H1 (cell line): ENCODE measurements at regions not wholly inside any gene's neighbourhood (a gene's known extent, or its start where the extent isn't known, plus 50 kb on each side); places are given as distances from the start of the nearest gene placed in this dataset.

Source experiments
- BRCA1 ChIP-seq: IDR thresholded peaks from 2 replicates; pipeline ENCODE4 v1.6.1; 2012; ENCODE audit warnings: low read depth, low read length, improper control_type of control experiment
- EGR1 ChIP-seq: IDR thresholded peaks from 2 replicates; pipeline ENCODE4 v1.6.1; 2011; ENCODE audit warnings: low read depth, low read length, borderline replicate concordance
- EP300 ChIP-seq, 2 experiments: IDR thresholded peaks; 1 replicate in 1 of 2; 2 replicates in 1 of 2; pipeline ENCODE4 v1.6.1; 2011 to 2012; ENCODE audit warnings: low read depth in 2 of 2, low read length in 2 of 2, mild to moderate bottlenecking in 2 of 2, borderline replicate concordance in 1 of 2, inconsistent platforms in 1 of 2, moderate library complexity in 1 of 2
- EZH2 ChIP-seq: fragments of 200-600 bp; sonication (generic); IDR thresholded peaks from 2 replicates; pipeline ENCODE4 v1.7.1; 2012; ENCODE audit warnings: low read depth, mild to moderate bottlenecking, moderate library complexity, low read length, inconsistent platforms; ENCODE audit not compliant: severe bottlenecking
- JUND ChIP-seq: IDR thresholded peaks from 2 replicates; pipeline ENCODE4 v1.6.1; 2011; ENCODE audit warnings: mild to moderate bottlenecking, improper control_type of control experiment, low read length
- KDM1A ChIP-seq: fragments of 200-600, 300-600 bp; sonication (generic); IDR thresholded peaks from 2 replicates; pipeline ENCODE4 v1.7.1; 2016; ENCODE audit warnings: mild to moderate bottlenecking, low read length, borderline replicate concordance
- MAFK ChIP-seq: IDR thresholded peaks from 2 replicates; pipeline ENCODE4 v1.6.1; 2012; ENCODE audit warnings: low read depth, mild to moderate bottlenecking, improper control_type of control experiment, low read length
- NRF1 ChIP-seq: IDR thresholded peaks from 2 replicates; pipeline ENCODE4 v1.6.1; 2011; ENCODE audit warnings: mild to moderate bottlenecking, low read depth, low read length, improper control_type of control experiment
- SAP30 ChIP-seq: fragments of 300-600 bp; sonication (generic); IDR thresholded peaks from 2 replicates; pipeline ENCODE4 v1.7.1; 2012; ENCODE audit warnings: low read length, moderate library complexity, mild to moderate bottlenecking, inconsistent platforms; ENCODE audit not compliant: insufficient read depth, insufficient replicate concordance
- SP1 ChIP-seq: IDR thresholded peaks from 2 replicates; pipeline ENCODE4 v1.6.1; 2011; ENCODE audit warnings: low read depth, low read length
- TAF1 ChIP-seq: IDR thresholded peaks from 2 replicates; pipeline ENCODE4 v1.6.1; 2011; ENCODE audit warnings: mild to moderate bottlenecking, low read depth, low read length
- YY1 ChIP-seq: IDR thresholded peaks from 2 replicates; pipeline ENCODE4 v1.6.1; 2011; ENCODE audit warnings: low read depth, mild to moderate bottlenecking, low read length
- TF ChIP-seq, protein P1 (sequence below), 3 experiments: IDR thresholded peaks; 1 replicate in 2 of 3; 2 replicates in 1 of 3; pipeline versions ENCODE4 v1.5.1 to v1.6.1; 2011; ENCODE audit warnings: low read length in 3 of 3, mild to moderate bottlenecking in 3 of 3, inconsistent platforms in 2 of 3, low read depth in 1 of 3, moderate library complexity in 1 of 3; ENCODE audit not compliant: insufficient read depth in 1 of 3; ENCODE audit errors: control extremely low read depth in 1 of 3

DNA sequence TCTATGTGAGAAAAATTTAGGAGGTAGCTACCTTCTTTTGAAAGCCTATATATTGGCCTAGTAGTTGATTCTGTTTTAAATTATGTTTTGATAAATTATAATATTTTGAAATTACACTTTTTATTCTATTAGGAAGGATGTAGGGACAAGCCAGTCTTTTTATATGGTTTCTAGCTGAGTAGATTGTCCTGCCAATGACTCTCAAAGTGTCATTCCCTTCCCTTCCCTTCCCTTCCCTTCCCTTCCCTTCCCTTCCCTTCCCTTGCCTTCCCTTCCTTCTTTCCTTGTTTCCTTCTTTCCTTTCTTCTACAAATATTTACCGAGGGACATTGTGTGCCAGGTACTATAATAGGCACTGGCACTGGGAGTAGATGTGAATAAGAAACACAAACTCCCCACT is 99.7 kb upstream of the HDAC9 start:
- TF ChIP-seq, protein P1, sequence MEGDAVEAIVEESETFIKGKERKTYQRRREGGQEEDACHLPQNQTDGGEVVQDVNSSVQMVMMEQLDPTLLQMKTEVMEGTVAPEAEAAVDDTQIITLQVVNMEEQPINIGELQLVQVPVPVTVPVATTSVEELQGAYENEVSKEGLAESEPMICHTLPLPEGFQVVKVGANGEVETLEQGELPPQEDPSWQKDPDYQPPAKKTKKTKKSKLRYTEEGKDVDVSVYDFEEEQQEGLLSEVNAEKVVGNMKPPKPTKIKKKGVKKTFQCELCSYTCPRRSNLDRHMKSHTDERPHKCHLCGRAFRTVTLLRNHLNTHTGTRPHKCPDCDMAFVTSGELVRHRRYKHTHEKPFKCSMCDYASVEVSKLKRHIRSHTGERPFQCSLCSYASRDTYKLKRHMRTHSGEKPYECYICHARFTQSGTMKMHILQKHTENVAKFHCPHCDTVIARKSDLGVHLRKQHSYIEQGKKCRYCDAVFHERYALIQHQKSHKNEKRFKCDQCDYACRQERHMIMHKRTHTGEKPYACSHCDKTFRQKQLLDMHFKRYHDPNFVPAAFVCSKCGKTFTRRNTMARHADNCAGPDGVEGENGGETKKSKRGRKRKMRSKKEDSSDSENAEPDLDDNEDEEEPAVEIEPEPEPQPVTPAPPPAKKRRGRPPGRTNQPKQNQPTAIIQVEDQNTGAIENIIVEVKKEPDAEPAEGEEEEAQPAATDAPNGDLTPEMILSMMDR (IDR thresholded peaks at IDR 0.05; ENCODE audit: control extremely low read depth in 1 of 3, insufficient read depth in 1 of 3, low read depth in 1 of 3, low read length in 3 of 3): no peak
- TF ChIP-seq JUND: no peak
- no peak for TF ChIP-seq MAFK
- TF ChIP-seq EGR1: no peak
- TF ChIP-seq YY1: no peak
- TF ChIP-seq EZH2: no peak
- no peak for TF ChIP-seq TAF1
- no peak for TF ChIP-seq SP1
- no peak for TF ChIP-seq BRCA1
- TF ChIP-seq SAP30: no peak
- TF ChIP-seq NRF1: no peak
- TF ChIP-seq EP300 (IDR thresholded peaks at IDR 0.05; ENCODE audit: borderline replicate concordance in 1 of 2, low read depth in 2 of 2, low read length in 2 of 2): no peak
- TF ChIP-seq KDM1A: no peak
